Hepatocyte (in vitro differentiated cells): ENCODE measurements at regions not wholly inside any gene's neighbourhood (a gene's known extent, or its start where the extent isn't known, plus 50 kb on each side); places are given as distances from the start of the nearest gene placed in this dataset.

Experiments
- EZH2 ChIP-seq: fragments of 200-600 bp; sonication (generic); IDR thresholded peaks from 2 replicates; pipeline ENCODE4 v1.6.1; 2016; ENCODE audit warnings: antibody characterized with exemption, mild to moderate bottlenecking, borderline replicate concordance
- EZH2phosphoT487 ChIP-seq: fragments of 200-600 bp; sonication (generic); IDR thresholded peaks from one replicate; pipeline ENCODE4 v1.6.1; 2018; ENCODE audit warnings: antibody characterized with exemption, mild to moderate bottlenecking, low read depth, moderate library complexity; ENCODE audit not compliant: unreplicated experiment, severe bottlenecking
- TF ChIP-seq, protein P1 (sequence below): fragments of 200-600 bp; sonication (generic); IDR thresholded peaks from 2 replicates; pipeline ENCODE4 v1.5.1; 2016; ENCODE audit warnings: antibody characterized with exemption, mild to moderate bottlenecking; ENCODE audit not compliant: poor library complexity

DNA sequence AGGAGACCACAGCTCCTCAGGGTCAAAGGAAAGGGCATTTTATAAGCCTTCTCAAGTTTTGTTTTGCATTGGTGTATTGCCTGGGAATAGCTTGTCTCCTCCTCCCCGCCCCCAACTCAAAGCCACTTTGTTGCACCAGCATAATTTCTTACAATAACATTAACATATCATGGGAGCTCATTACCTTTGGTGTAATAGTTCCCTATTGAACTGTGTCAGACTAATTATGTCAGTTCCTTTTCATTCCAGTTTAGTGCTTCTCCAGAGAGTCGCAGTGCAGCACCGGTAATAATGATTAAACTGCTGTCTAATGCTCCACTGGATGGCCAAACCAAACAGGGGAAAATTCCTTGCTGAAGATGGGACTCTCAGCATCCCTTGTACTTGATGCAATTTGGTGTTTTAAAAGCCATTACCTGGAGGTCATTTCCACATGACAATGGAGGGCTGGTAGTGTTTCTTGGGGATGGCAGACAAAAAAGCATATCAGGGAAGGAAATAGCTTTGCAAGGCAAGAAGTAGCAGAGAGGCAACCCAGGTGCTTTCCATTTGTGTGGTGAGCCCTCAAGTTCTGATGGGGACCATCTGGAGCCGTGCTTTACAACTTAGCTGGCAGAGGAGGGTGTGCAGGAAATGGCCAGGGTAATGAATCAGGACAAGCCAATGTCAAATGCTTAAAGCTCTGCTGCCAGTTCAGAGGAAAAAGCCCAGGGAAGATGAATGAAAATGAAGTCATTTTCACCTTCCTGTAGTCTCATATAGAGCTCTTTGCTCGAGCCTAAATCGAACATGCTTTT, 91.5 kb upstream of the NLRP1 start:
- TF ChIP-seq, protein P1, sequence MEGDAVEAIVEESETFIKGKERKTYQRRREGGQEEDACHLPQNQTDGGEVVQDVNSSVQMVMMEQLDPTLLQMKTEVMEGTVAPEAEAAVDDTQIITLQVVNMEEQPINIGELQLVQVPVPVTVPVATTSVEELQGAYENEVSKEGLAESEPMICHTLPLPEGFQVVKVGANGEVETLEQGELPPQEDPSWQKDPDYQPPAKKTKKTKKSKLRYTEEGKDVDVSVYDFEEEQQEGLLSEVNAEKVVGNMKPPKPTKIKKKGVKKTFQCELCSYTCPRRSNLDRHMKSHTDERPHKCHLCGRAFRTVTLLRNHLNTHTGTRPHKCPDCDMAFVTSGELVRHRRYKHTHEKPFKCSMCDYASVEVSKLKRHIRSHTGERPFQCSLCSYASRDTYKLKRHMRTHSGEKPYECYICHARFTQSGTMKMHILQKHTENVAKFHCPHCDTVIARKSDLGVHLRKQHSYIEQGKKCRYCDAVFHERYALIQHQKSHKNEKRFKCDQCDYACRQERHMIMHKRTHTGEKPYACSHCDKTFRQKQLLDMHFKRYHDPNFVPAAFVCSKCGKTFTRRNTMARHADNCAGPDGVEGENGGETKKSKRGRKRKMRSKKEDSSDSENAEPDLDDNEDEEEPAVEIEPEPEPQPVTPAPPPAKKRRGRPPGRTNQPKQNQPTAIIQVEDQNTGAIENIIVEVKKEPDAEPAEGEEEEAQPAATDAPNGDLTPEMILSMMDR, result no peak
- TF ChIP-seq EZH2 (no peak), EZH2phosphoT487 (no peak)
